Amniotic stem cell (primary cell): ENCODE measurements at regions not wholly inside any gene's neighbourhood (a gene's known extent, or its start where the extent isn't known, plus 50 kb on each side); places are given as distances from the start of the nearest gene placed in this dataset.

Source experiments
- DNase-seq: peaks from one replicate; lab custom pipeline; 2025; lab: John Stamatoyannopoulos, UW

DNA sequence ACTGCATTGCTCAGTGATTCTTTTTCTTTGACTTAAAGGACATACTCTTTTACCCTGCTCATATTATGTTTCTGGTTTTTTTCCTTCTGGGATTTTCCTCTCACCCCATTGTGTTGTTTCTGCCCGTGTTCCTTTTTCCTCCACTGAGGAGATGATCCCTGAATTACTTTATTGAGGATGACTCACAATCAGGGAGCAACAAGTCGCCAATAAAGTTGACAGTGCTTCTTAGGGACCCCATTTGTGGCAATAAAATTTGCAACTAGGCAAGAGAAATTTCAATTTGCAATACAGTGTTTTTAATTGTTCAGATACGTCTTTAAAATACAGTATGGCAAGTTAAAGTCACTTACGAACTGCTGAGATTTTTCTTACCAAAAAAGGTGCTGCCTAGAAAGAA is 217.9 kb downstream of the SOX4 start:
- no peak for DNase-seq

DNA sequence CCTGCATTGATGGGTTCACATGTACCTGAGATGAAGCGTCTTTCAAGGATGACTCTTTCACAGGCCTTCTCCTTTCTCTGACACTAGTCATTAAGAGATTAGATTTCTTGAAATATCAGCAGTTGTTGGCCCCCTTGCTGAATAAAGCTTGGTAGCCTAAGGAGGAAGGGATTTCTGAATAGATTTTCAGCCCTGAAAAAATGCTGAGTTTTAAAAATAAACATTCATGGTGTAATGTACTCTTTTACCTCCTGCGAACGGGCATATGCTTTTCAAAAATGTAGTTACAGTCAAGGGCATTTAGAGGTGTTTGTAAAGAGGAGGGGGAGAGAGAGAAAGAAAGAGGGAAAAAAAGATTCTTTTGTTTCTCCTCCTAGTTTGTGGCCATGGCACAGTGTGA is 222.7 kb downstream of the SOX4 start:
- no peak for DNase-seq

DNA sequence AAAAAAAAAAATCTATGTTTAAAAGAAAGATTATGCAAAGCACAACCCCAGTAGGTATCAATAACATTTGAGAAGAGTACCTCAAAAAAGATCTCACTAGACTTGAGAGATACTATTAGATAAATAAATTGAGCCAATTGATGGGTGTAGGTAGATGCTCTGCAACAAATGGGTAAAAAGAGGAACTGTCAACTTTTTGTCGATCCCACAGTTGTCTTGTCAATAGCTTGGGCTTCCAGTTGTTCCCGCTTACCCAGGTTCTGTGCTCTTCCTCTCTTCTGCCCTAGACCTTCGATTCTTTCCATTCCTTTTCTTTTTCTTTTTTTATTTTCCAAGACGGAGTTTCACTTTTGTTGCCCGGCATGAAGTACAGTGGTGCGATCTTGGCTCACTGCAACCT is 226.9 kb downstream of the SOX4 start:
- DNase-seq: no peak

DNA sequence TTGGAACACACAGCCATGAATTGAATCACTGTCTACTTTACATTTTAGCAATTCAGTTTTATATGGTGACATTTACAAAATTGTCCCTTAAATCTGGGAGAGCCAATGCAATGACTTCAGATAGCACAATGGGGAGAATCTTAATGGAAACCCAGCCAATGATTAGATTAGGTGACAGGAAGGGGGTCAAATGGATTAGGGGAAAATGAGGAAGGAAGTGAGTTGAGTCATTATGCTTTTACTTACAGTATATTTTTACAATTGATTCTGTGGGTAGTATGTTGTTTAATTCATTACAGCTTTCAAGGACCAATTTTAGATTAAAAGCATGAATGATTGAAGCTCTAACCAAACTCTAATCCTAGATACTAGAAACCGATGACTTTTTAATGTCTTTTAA is 229.8 kb downstream of the SOX4 start:
- DNase-seq: no peak

DNA sequence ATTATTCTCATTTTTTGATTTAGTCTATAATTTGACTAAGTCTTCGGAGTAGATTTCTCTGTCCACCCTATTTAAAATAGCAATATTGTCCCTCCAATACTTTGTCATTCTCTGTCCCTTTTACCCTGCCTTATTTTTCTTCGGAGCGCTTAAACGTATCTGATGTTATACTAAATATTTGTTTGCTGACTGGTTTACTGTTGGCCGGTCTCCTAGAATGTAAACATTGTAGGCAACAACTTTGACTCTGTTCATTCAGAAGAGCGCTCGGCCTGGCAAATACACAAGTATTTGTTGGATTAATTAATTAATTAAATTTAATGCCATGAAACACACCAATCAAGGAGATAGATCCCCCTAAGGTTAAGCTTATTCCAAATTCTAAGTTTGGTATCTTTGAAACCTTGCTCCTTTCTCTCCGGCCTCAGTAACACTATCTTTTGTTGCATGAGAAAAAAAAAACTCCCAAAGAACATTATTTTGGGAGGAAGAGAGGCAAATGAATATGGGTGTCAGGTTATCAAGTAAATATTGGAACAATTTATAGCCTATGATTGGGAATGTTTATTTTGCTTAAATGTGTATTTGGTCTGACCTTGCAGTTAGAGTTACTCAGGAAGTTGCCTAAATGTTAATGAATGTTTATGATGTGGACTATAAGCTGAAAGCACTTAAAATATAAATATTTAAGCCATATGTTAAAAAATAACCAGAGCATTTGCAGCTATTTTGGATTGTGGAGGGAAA is 231.1 kb downstream of the SOX4 start:
- no peak for DNase-seq

DNA sequence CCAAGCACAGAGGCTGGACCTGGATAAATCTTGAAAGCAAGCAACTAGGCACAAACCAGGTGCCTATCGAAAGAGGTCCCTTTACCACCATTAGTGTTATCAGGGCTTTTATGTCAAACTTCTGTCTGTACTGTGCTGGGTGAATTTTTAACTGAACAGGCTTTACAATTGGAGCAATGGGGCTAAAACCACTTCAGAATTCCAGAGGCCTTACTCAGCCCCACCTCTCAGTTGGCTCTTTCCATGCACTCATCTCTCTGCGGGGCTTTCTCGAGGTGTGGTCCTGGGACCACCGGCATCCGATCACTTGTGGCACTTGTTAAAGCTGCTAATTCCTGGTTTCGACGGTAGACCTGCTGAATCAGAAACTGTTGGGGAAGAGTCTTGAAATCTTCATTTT is 232.5 kb downstream of the SOX4 start:
- DNase-seq: no peak

DNA sequence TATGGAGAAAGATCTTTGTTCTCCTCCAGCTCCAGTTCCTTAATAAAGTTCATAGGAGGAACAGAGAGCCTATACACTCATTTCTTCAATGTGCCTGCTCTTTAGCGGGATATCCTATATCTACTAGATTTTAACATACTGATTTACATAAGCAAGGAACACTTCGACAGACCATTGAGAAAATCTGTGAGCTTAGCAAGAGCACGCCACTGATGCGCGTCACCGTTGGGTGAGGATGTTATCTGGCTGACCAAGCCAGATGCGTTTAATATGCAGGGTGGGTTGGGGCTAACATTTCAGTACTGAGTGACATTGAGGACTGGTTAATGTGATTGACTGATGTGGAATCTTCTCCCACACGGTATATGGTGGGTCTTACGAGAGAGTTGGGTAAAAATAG is 233.4 kb downstream of the SOX4 start:
- no peak for DNase-seq

DNA sequence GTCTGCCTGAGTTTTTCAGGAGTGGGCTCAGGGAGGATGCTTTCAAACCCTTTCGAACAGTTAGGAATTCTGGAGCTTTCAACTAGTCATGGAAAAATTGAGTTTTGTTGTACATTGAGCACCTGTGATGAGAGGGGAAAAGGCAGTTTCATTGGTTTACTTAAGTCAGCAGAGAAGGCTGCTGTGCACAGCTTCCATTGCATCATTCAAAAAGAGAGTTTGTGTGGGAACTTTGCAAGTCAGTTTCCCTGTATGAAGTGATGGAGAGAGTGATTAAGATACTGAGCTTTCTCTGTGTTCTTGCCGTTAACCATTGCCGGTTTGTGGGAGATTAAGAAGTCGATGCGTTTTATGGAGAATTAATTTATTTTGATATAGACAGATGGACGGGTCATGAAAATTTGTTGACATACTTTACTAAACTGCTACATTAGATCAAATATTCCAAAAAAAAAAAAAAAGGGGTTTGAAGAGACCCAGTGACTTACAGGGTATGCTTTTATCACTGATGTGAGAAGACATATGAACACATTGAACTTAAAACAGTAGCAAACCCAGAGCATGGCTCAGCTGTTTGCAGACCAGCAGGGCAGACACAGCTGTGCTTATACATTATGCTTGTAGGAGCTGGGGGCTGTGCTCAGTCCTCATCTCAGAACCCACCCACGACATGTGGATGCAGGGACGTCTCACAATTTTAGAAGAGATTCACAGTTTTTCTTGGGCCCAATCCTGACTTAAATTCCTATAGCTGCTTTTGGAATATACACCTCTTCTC is 234.1 kb downstream of the SOX4 start:
- no peak for DNase-seq

DNA sequence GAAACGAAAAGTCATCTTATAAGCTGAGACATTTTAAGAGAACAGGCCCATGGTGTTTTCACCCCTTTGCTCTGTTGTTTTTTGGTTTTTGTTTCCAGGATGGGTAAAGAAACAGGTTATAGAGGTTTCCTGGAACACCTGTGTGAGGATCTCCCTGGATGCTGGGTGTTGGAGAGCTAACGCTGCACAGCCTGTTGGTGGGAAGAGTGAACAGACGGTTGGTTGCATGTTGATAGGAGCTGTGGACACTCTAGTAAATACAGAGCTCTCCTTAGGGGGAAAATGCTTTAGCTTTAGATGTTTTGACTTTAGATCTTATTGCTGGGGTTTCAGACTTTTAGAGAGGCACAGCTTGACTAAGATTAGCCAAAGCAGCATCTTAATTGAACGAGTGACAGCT is 235.2 kb downstream of the SOX4 start:
- DNase-seq: no peak

DNA sequence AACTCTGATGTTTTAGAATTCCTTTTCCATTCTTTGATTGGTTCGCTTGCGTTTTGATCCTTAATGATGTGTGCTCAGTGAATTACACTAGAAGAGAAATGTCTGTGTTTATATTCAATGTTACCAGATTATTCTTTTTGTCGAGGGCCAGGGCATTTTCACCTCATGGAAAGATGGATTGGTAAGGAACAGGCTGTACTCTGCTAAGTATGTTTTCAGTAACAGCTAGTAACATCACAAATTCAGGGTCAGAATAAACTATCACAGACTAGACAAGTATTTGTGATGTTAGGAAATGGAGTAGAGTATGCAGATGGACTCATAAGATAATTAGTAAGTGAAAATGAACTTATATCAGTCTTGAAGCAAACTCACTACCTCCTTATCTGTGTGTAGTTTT is 235.6 kb downstream of the SOX4 start:
- DNase-seq: no peak

DNA sequence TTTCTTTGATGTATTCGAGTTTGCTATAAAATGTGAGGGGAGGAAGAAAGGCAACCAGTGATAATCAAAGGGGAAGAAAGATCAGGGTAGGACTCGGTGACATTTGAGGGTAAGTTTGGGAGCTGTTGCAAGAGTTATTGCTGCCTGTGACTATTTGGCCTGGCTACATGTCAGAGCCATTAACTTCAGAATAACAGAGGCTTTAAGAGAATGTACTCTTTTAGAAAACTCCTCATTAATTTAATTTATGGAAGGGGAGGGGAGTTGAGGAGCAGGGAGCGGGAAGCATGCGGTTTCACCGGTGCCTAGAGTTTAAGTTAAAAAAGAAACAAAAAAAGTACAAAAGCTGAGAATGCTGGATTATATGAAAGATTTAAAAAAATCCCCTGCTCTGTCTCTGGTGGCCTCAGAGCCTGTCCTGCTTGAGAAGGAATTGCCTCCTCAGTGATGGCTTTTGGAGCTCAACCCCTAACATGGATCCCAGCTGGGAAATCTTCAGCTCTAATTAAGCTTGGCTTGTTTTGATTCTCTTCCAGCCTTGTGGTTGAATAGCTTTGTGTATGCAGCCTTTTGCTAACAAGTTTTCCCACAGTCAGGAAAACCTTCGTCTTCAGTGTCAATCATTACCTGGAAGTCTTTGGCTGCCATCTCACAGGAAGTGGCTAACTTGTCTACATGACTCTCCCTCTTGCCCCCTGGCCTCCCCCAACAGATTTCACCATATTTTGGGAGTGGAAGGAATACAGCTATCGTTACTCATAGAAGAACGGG is 238.2 kb downstream of the SOX4 start:
- DNase-seq: no peak

DNA sequence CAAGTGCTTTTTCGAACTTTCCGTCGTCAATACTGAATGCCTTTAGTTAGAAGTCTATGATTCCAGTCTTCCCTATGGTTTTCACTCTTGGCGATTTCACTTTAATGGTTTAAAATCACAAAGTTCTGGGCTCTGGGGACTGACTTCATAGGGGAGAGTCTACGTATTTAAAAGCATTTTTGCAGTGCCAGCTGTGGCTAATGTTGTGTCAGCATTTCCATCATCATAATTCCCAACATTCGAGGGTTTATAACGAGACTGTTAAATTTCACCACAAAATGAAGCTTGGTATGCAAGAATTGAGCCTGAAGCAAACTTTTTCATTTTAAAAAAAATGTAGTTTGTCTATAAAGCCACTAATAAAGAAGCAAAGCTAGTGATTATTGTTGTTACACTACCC is 242.7 kb downstream of the SOX4 start:
- no peak for DNase-seq

DNA sequence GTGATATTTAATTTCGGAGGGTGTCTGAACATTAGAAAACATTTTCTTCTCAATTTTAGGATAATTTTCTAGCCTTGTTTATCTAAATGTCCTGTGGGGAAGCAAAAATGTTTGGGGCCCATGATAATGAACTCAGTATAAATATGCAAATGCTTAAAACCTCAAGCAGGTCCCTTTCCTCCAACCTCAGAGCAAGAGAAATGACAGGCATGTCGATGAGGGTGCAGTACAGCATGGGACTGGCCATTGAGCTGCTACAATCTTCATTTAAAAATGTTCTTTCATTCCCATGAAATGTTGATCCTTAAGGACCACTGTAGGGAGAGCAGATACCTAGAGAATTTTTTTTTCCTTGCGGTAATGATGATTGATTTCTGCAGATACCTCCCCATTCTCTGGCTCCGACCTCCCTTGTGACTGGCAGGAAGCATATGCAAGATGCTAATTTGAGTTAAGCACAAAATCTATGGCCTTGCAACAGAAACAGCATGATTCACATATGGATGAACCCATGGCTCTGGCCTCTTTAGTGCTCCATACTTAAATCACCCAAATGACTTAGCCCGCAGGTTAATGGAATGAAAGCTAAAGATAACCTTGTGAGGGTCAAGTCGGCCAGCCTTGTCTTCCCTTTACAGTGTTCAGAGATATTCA is 243.3 kb downstream of the SOX4 start:
- DNase-seq: no peak

DNA sequence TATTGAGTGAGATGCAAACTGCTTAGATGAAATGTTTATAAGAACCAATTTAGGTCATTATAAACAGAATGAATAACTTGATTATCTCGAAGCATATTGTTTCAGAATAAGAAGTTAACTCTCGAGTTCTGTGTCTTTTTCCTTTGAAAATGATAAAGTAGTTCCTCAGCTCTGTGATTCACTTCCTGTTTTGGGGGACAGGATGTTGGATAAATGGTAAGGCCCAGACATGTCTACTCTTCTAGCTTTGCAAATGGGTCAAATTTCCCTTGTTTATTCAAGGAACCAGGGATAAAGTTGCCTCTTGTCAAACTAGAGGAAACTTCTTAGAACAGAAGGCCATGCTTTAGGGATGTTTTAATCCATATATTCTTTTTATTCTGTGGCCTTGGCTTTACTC is 246.9 kb downstream of the SOX4 start:
- DNase-seq: no peak

DNA sequence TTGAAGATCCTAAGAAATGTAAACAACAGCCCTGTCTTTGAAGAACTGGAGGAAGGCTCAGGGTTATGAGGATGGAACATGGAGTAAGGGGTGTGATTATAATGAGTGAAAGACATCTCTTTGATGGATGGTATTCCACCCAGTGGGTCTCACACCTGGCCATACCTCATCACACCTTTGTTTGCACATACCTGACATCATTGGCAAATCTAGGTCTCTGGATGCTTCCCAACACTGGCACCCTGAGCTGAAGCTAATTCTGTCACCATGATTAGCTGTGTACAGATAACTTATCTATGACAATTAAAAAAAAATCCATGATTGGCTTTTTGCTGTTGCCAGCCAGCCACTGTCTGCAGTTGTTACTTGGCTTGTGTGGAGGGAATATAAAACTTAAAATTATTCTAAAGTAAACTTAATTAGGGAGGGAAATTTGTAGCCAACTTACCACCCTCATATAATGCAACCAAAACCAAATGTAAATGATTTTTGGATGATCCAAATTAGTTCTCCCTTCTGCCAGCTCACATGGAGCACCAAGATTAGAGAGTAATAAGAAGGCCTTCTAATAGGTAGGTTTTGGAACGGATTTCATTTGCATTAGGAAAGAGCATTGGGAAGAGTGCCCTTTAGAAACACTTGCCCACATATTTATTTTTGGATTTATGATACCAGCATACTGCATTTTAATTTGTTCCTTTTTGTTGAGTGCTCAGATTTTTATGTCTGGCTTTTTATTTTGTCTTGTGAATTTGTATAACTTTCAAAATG is 249.5 kb downstream of the SOX4 start:
- DNase-seq: no peak

DNA sequence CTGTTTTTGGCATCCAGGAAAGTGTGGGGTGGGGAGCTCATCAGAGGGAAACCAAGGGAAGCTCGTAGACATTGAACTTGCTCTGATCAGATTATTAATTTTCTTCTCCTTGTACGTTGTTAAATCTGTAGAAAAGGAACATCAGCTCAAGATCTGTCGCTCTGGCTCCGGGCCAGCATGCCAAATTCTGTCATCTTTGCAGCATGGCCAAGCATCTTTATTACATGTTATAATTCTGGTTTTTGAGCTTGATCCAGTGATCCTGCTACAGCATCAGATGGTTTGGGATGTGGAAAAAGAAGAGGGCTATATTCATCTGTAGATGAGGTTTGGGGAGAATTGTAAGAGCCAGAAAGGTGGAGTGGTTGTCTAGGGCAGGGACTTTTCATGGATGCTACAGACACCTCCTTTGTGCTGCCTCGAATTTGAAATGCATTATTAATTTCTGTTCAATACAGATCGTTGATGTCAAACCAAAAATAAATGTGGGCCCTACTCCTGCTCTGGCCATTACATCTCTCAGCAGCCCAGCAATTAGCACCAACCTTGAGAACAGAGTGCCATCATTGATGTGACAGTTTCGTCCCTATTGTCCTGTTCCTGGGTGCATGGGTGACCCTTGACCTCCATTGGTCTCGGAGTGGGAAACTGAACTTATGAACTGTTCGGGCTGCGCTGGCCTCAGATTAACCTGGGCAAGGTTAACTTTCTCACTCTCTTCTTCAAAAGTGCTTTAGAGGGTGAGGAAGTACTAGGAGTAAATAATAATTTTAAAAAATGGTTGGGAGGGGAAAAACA is 250.8 kb downstream of the SOX4 start:
- no peak for DNase-seq

DNA sequence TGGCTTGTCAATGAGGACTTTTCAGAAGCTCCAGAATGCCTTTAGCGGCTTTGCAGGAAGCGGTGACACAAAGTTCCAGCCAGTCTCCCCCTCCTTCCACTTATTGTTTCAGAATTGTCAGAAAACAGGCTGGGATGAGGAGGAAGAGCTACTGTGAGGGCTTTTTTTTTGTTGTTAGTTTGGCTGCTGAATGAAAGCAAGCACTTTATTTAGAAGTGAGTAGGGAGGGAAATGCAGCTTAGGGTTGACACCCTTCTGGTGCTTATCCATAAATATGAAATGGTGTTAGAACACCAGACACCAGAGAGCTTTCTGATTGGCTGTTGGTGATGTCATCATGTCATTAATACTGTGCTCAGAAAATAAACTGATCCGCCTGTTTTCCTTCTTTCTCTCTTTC is 251.5 kb downstream of the SOX4 start:
- DNase-seq: no peak

DNA sequence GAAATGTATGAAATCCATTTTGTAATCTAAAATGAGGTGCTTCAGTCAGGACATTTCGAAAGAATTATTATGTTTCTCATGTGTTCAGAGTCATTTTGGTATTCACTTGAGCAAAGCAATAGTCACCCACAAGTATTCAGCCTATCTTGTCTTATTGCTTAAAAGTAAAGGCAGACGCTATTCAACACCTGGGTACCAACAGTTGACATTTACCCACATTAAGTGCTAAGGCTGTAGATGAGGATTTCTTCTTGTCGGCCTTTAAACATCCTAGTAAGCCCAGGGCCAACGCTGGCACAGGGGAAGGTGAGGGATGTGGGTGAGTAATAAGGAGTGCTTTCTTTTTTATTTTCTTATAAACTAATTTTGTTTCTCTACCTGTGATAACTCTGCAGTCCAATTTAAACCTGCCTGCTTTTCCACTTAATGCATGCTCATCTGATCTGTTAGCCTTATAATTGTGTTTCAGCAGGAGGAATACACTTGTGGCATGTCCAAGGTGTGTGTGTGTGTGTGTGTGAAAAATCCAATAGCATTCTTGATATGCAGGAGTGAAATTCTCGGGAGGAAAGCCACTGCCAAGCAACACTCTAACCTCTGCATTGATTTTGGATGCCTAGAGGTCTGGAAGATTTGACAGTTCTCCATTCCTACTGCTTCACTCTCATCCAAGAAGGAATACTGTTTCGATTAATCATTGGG is 252.0 kb downstream of the SOX4 start:
- DNase-seq: no peak

DNA sequence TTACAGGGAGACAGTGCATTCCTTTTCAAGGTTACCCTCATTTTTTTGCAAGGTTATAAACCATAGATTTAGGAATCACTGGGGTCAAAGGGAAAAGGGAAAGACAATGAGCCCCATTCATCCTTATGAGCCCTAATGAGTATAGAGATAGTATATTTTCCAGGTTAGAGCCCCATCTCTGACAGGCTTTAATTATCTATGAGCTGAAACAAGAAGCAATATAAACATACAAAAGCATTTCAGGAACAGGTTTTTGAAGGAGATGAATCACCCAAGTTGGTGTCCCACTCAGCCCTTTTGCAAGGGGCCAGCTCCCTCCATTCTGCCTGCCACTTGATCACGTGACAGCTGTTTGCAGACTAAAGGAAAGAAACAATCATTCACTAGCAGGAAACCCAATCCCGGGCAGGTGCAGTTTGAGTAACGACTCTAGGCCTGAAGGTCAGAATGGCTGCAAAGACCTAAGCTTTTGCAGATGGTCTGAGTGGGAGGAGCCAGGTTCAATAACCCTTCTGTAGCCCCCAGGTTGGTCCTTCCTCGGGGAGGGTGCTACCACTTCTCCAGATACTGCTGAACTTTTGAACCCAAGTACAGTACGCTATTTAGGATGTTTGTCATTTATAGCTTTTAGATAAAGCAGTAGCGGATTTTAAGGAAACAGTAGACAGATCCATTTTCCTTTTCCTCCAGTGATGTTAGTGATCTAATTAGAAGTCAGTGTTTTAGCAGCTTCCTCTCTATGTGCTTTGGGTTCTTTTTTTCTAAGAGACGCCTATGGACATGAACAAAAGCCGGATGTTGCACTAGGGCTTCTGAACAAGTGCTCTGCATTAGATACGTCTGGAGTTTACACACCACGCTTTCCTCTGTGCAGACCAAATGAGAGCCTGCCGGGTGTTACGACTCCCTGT is 253.2 kb downstream of the SOX4 start:
- DNase-seq: no peak
